ENCODE measurements at regions not wholly inside any gene's neighbourhood (a gene's known extent, or its start where the extent isn't known, plus 50 kb on each side); places are given as distances from the start of the nearest gene placed in this dataset.
A peak's percentile ranks its signal among the peaks of the same experiment; 100 is the strongest.

GRCh38 chr4:13990596-13991589 is 363.4 kb upstream of the BOD1L1 start:
- Histone ChIP-seq H3K4me3 (ENCODE audit: low read depth, low read length) (no peak overlapping the region), H3K27ac (ENCODE audit: low read depth, low read length) (no peak overlapping the region), H3K18ac (ENCODE audit: low read length) (no peak overlapping the region), H2AFZ (ENCODE audit: insufficient read depth, low read length, poor library complexity) (no peak overlapping the region), H3K4me2 (ENCODE audit: low read length) (no peak overlapping the region), H3K79me2 (ENCODE audit: control insufficient read depth, insufficient read depth, low read length, poor library complexity) (no peaks in the 10 kb centered on the region), H4K8ac (ENCODE audit: low read depth, low read length) (no peak overlapping the region), H2BK5ac (ENCODE audit: low read depth, low read length, poor library complexity) (no peak overlapping the region), H3K14ac (ENCODE audit: low read length) (no peak overlapping the region), H3K27me3 (ENCODE audit: insufficient read depth, low read length) (no peaks in the 10 kb centered on the region), H3K36me3 (ENCODE audit: control insufficient read depth in 1 of 2, insufficient read depth in 2 of 2, low read length in 2 of 2) (no peaks in the 10 kb centered on the region), H2BK120ac (ENCODE audit: insufficient read depth, low read length, poor library complexity) (no peak overlapping the region), H3K79me1 (ENCODE audit: low read length) (no peaks in the 10 kb centered on the region), H3K4ac (ENCODE audit: low read depth, low read length) (no peak overlapping the region), H2BK12ac (ENCODE audit: low read length) (no peak overlapping the region), H4K12ac (ENCODE audit: low read depth, low read length) (no peak overlapping the region), H3K9ac (ENCODE audit: low read length) (no peak overlapping the region), H4K91ac (ENCODE audit: low read depth, low read length) (no peak overlapping the region), H3K23ac (ENCODE audit: low read length) (no peak overlapping the region), H2AK5ac (ENCODE audit: low read length) (no peak overlapping the region), H3K9me3 (ENCODE audit: insufficient read depth, low read depth, low read length) (no peaks in the 10 kb centered on the region), H3K4me1 (ENCODE audit: control insufficient read depth in 1 of 2, insufficient read depth in 2 of 2, low read length in 2 of 2) (no peaks in the 10 kb centered on the region)
- no peak for DNase-seq
- WGBS (ENCODE audit: extremely low coverage, insufficient coverage, insufficient read length): no CpG with 5 or more reads among the region's 4 CpGs

- Histone ChIP-seq H3K4me2 (ENCODE audit: low read length) (no peak overlapping the region), H3K79me1 (ENCODE audit: low read length) (no peaks in the 10 kb centered on the region), H3K27me3 (ENCODE audit: insufficient read depth, low read length) (no peaks in the 10 kb centered on the region), H3K4me1 (ENCODE audit: control insufficient read depth in 1 of 2, insufficient read depth in 2 of 2, low read length in 2 of 2) (no peaks in the 10 kb centered on the region), H4K12ac (ENCODE audit: low read depth, low read length) (no peak overlapping the region), H3K9ac (ENCODE audit: low read length) (no peak overlapping the region), H3K23ac (ENCODE audit: low read length) (no peak overlapping the region), H4K91ac (ENCODE audit: low read depth, low read length) (no peak overlapping the region), H3K27ac (ENCODE audit: low read depth, low read length) (no peak overlapping the region), H2BK120ac (ENCODE audit: insufficient read depth, low read length, poor library complexity) (no peak overlapping the region), H3K79me2 (ENCODE audit: control insufficient read depth, insufficient read depth, low read length, poor library complexity) (no peaks in the 10 kb centered on the region), H3K14ac (ENCODE audit: low read length) (no peak overlapping the region), H4K8ac (ENCODE audit: low read depth, low read length) (no peak overlapping the region), H2BK5ac (ENCODE audit: low read depth, low read length, poor library complexity) (no peak overlapping the region), H2AFZ (ENCODE audit: insufficient read depth, low read length, poor library complexity) (no peak overlapping the region), H3K18ac (ENCODE audit: low read length) (no peak overlapping the region), H3K9me3 (ENCODE audit: insufficient read depth, low read depth, low read length) (no peaks in the 10 kb centered on the region), H3K4me3 (ENCODE audit: low read depth, low read length) (no peak overlapping the region), H2BK12ac (ENCODE audit: low read length) (no peak overlapping the region), H3K36me3 (ENCODE audit: control insufficient read depth in 1 of 2, insufficient read depth in 2 of 2, low read length in 2 of 2) (no peaks in the 10 kb centered on the region), H3K4ac (ENCODE audit: low read depth, low read length) (no peak overlapping the region), H2AK5ac (ENCODE audit: low read length) (no peak overlapping the region)
- whole genome bisulfite sequencing (ENCODE audit: extremely low coverage, insufficient coverage, insufficient read length): no CpG with 5 or more reads among the region's 2 CpGs
- DNase-seq: no peak
Measured at GRCh38 chr4:13992041-13992440, 364.5 kb upstream of the BOD1L1 start.

GRCh38 chr4:13992975-13993520 is 365.5 kb upstream of the BOD1L1 start:
- H3K27ac ChIP-seq (ENCODE audit: low read depth, low read length): no peak overlapping the region
- H3K4me1 ChIP-seq (ENCODE audit: control insufficient read depth in 1 of 2, insufficient read depth in 2 of 2, low read length in 2 of 2): no peaks in the 10 kb centered on the region
- no peak for DNase-seq
- no peak overlapping the region for H3K14ac ChIP-seq (ENCODE audit: low read length)
- H2BK5ac ChIP-seq (ENCODE audit: low read depth, low read length, poor library complexity): no peak overlapping the region
- H3K4me2 ChIP-seq (ENCODE audit: low read length): no peak overlapping the region
- no peak overlapping the region for H4K12ac ChIP-seq (ENCODE audit: low read depth, low read length)
- H3K18ac ChIP-seq (ENCODE audit: low read length): no peak overlapping the region
- H3K79me2 ChIP-seq (ENCODE audit: control insufficient read depth, insufficient read depth, low read length, poor library complexity): no peaks in the 10 kb centered on the region
- H3K36me3 ChIP-seq (ENCODE audit: control insufficient read depth in 1 of 2, insufficient read depth in 2 of 2, low read length in 2 of 2): no peaks in the 10 kb centered on the region
- WGBS (ENCODE audit: extremely low coverage, insufficient coverage, insufficient read length): no CpG with 5 or more reads among the region's 1 CpG
- no peak overlapping the region for H2BK12ac ChIP-seq (ENCODE audit: low read length)
- peak overlapping the region; percentile 89 for H3K23ac ChIP-seq (ENCODE audit: low read length)
- H3K4ac ChIP-seq (ENCODE audit: low read depth, low read length): no peak overlapping the region
- no peak overlapping the region for H4K8ac ChIP-seq (ENCODE audit: low read depth, low read length)
- H3K9ac ChIP-seq (ENCODE audit: low read length): no peak overlapping the region
- H3K9me3 ChIP-seq (ENCODE audit: insufficient read depth, low read depth, low read length): no peaks in the 10 kb centered on the region
- H3K27me3 ChIP-seq (ENCODE audit: insufficient read depth, low read length): no peaks in the 10 kb centered on the region
- no peak overlapping the region for H2BK120ac ChIP-seq (ENCODE audit: insufficient read depth, low read length, poor library complexity)
- H2AFZ ChIP-seq (ENCODE audit: insufficient read depth, low read length, poor library complexity): no peak overlapping the region
- no peak overlapping the region for H2AK5ac ChIP-seq (ENCODE audit: low read length)
- H3K79me1 ChIP-seq (ENCODE audit: low read length): no peaks in the 10 kb centered on the region
- H3K4me3 ChIP-seq (ENCODE audit: low read depth, low read length): no peak overlapping the region
- H4K91ac ChIP-seq (ENCODE audit: low read depth, low read length): no peak overlapping the region

DNA sequence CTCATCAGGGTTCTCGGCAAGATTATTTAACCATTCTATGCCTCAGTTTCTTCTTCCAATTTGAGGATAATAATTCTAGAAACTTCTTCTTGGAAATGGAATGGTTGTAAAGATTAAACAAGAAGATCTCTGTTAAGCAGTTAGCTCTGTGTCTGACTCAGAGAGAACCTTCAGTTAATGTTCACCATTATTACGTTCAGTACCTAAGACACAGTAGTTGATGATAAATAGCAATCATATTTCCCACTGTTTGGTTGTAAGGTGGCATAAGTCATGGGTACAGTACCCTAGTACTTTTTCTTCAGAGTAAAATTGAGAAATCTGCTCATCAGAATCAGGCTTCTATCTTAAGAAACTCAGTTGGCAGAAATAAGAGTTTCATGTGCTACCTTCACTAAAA is 366.5 kb upstream of the BOD1L1 start:
- Histone ChIP-seq H3K36me3 (ENCODE audit: control insufficient read depth in 1 of 2, insufficient read depth in 2 of 2, low read length in 2 of 2) (no peaks in the 10 kb centered on the region), H4K8ac (ENCODE audit: low read depth, low read length) (no peak overlapping the region), H3K4me3 (ENCODE audit: low read depth, low read length) (no peak overlapping the region), H2AFZ (ENCODE audit: insufficient read depth, low read length, poor library complexity) (no peak overlapping the region), H4K12ac (ENCODE audit: low read depth, low read length) (no peak overlapping the region), H2BK12ac (ENCODE audit: low read length) (no peak overlapping the region), H3K4me1 (ENCODE audit: control insufficient read depth in 1 of 2, insufficient read depth in 2 of 2, low read length in 2 of 2) (no peaks in the 10 kb centered on the region), H3K9ac (ENCODE audit: low read length) (no peak overlapping the region), H3K23ac (ENCODE audit: low read length) (no peak overlapping the region), H3K4me2 (ENCODE audit: low read length) (no peak overlapping the region), H2AK5ac (ENCODE audit: low read length) (no peak overlapping the region), H3K4ac (ENCODE audit: low read depth, low read length) (no peak overlapping the region), H3K79me2 (ENCODE audit: control insufficient read depth, insufficient read depth, low read length, poor library complexity) (no peaks in the 10 kb centered on the region), H4K91ac (ENCODE audit: low read depth, low read length) (no peak overlapping the region), H3K14ac (ENCODE audit: low read length) (no peak overlapping the region), H3K27me3 (ENCODE audit: insufficient read depth, low read length) (no peaks in the 10 kb centered on the region), H2BK120ac (ENCODE audit: insufficient read depth, low read length, poor library complexity) (no peak overlapping the region), H2BK5ac (ENCODE audit: low read depth, low read length, poor library complexity) (no peak overlapping the region), H3K27ac (ENCODE audit: low read depth, low read length) (no peak overlapping the region), H3K79me1 (ENCODE audit: low read length) (no peaks in the 10 kb centered on the region), H3K9me3 (ENCODE audit: insufficient read depth, low read depth, low read length) (no peaks in the 10 kb centered on the region), H3K18ac (ENCODE audit: low read length) (no peak overlapping the region)
- DNase-seq: no peak
- WGBS (ENCODE audit: extremely low coverage, insufficient coverage, insufficient read length): no CpG with 5 or more reads among the region's 2 CpGs

Data from trophoblast cell (in vitro differentiated cells and primary cell).